Lung (tissue), 11 donors: ENCODE measurements at regions not wholly inside any gene's neighbourhood (a gene's known extent, or its start where the extent isn't known, plus 50 kb on each side); places are given as distances from the start of the nearest gene placed in this dataset.
"Not testable (repeated sequence)": the region's sequence is repeated elsewhere in the genome, so short reads cannot be mapped to it uniquely, and the experiment has no call there.

Experiments
- ATAC-seq: fragments of 200-7000 bp; cut with Tn5 transposase; one replicate; pipeline ENCODE4 v1.9.1; 2020; ENCODE audit warnings: moderate number of reproducible peaks; ENCODE audit not compliant: insufficient read depth, low FRiP score
- DNase-seq, 3 donors: peaks; one replicate each; pipeline ENCODE4 v3.0.0-alpha.2; 2013 to 2017
- H3K27ac ChIP-seq, 2 donors: one replicate each; pipeline ENCODE4 v1.5.1; 2013; ENCODE audit warnings: mild to moderate bottlenecking in 2 of 2, moderate library complexity in 2 of 2, control low read depth in 1 of 2, inconsistent platforms in 1 of 2, low read depth in 1 of 2, low read length in 1 of 2
- H3K27me3 ChIP-seq, 3 donors: one replicate each; pipeline ENCODE4 v1.5.1; 2013; ENCODE audit warnings: low read length in 2 of 3; ENCODE audit not compliant: control insufficient read depth in 3 of 3, insufficient read depth in 3 of 3
- H3K36me3 ChIP-seq, 4 donors: one replicate each; pipeline ENCODE4 v1.5.1; 2013; ENCODE audit warnings: low read length in 4 of 4, mild to moderate bottlenecking in 1 of 4, moderate library complexity in 1 of 4; ENCODE audit not compliant: control insufficient read depth in 4 of 4, insufficient read depth in 4 of 4
- H3K4me1 ChIP-seq, 5 donors: one replicate each; pipeline ENCODE4 v1.5.1; 2013; ENCODE audit warnings: low read length in 5 of 5, mild to moderate bottlenecking in 2 of 5, moderate library complexity in 1 of 5; ENCODE audit not compliant: control insufficient read depth in 5 of 5, insufficient read depth in 5 of 5
- H3K4me3 ChIP-seq: one replicate; pipeline ENCODE4 v1.5.1; 2013; ENCODE audit warnings: mild to moderate bottlenecking, control low read depth, moderate library complexity
- H3K9ac ChIP-seq, 2 donors: one replicate each; pipeline ENCODE4 v1.5.1; 2013; ENCODE audit warnings: low read length in 2 of 2, control low read depth in 1 of 2; ENCODE audit not compliant: insufficient read depth in 1 of 2
- H3K9me3 ChIP-seq, 4 donors: one replicate each; pipeline ENCODE4 v1.5.1; 2013; ENCODE audit warnings: low read length in 3 of 4, mild to moderate bottlenecking in 1 of 4, moderate library complexity in 1 of 4; ENCODE audit not compliant: control insufficient read depth in 4 of 4, insufficient read depth in 3 of 4
- CTCF ChIP-seq: IDR thresholded peaks from 2 replicates; pipeline ENCODE4 v1.5.1; 2012; ENCODE audit warnings: mild to moderate bottlenecking; ENCODE audit errors: control extremely low read depth, extremely low read depth
- whole genome bisulfite sequencing, 2 donors: extraction: QIAGEN DNeasy Blood & Tissue Kit; methylation state at CpG; one replicate each; pipeline ENCODE4 v1.1.7; 2013; 5-methylcytosine and 5-hydroxymethylcytosine counted together
- donor health status: control.
- donor health status: control.
- donor health status: Bipolar disorder and iron deficiency.
- donor health status: healthy.
- donor health status: DM: yes; HTN: yes; CAD: no.

GRCh38 chr14:39593377-39593776 is 161.1 kb upstream of the FBXO33 start:
- H3K27ac ChIP-seq, result no peak overlapping the region
- WGBS, 2 donors, result 90 to 94% methylated on average over 2 of the region's 2 CpGs

DNA sequence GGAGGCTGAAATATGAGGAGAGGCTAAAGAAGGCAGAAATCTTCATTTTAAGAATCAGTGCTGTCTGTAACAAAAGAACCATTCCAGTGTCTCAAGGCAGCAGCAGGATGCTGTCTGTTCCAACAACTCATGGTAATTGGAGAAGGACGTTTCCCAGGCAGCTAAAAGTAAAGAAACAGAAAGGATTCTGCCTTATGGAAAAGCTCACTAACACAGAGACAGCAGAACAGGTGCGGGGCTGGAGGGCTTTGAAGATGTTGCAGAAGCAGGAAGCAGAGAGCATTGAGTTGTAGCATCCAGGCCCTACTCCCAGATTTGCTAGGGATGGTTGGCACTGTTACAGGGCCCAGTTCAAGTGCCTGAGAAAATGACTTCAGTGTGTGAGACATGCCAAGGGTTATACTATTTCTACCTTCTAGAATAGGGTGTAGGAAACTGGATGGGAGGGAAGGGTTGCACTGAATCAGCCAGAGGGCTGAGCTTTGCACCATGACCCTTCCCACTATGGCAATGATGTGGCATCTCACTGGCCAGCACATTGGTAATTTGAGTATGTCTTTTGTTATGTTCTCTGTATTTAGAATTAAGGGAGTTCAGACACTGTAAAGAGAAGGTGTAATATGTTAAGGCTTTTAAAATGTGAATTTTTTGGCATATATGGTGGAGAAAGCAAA is 160.0 kb upstream of the FBXO33 start:
- no peaks in the 10 kb centered on the region for H3K36me3 ChIP-seq
- WGBS, 2 donors, result 61 to 67% methylated on average over 2 of the region's 2 CpGs
- H3K4me3 ChIP-seq, result no peak overlapping the region
- TF ChIP-seq CTCF, result no peak
- H3K27me3 ChIP-seq, result no peaks in the 10 kb centered on the region
- H3K9ac ChIP-seq, result no peak overlapping the region
- H3K9me3 ChIP-seq, result peaks cover 0 to 2% (median 0%) of the 10 kb centered on the region in 4 donors
- ATAC-seq (no peak), DNase-seq (no peak)
- no peaks in the 10 kb centered on the region for H3K4me1 ChIP-seq
- H3K27ac ChIP-seq, result no peak overlapping the region

More at GRCh38 chr14:39593377-39593776, 161.1 kb upstream of the FBXO33 start:
- H3K4me3 ChIP-seq, result no peak overlapping the region
- no peaks in the 10 kb centered on the region for H3K4me1 ChIP-seq
- no peaks in the 10 kb centered on the region for H3K36me3 ChIP-seq
- no peaks in the 10 kb centered on the region for H3K27me3 ChIP-seq
- ATAC-seq (no peak), DNase-seq (no peak)
- no peak for TF ChIP-seq CTCF
- peaks cover 0 to 2% (median 0%) of the 10 kb centered on the region in 4 donors for H3K9me3 ChIP-seq
- no peak overlapping the region for H3K9ac ChIP-seq

- not testable (repeated sequence) for DNase-seq, ATAC-seq, H3K4me3 ChIP-seq, H3K27me3 ChIP-seq, H3K4me1 ChIP-seq, H3K36me3 ChIP-seq, H3K27ac ChIP-seq, H3K9ac ChIP-seq, H3K9me3 ChIP-seq
- WGBS, 2 donors, result 95 to 96% methylated on average over 21 of the region's 21 CpGs
Observed at GRCh38 chr14:39589882-39590281, 157.6 kb upstream of the FBXO33 start.

DNA sequence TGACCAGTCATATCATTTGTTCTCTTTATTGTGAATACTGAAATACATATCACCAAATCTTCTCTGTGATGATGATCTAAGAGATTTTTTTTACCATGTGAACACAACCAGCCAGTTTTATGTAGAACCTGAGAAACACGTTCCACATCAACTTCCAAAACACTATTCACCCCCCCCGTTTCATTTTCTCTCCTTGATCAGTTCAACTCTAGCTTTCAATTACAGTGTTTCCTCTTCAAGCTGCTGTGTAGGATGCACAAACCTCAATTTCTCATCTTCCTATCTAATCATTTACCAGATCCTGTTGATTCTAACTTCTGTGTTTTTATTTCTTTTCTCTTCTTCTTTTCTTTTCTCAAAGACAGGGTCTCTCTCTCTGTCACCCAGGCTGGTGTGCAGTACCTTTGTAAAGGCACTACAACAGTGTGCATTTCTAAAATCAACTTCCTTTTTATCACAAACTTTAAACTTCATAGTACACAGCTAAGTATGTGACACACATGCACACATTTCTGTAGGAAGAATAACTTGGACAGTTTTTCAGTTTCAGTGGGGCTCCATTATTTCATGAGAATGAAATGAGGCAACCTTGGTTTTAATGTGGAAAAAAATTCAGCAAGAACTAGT is 149.9 kb upstream of the FBXO33 start:
- 22 to 37% methylated on average over 2 of the region's 2 CpGs for WGBS, 2 donors
- no peak overlapping the region for H3K9ac ChIP-seq
- H3K36me3 ChIP-seq, result no peaks in the 10 kb centered on the region
- DNase-seq, result no peak
- no peaks in the 10 kb centered on the region for H3K4me1 ChIP-seq
- no peaks in the 10 kb centered on the region for H3K27me3 ChIP-seq
- no peak for ATAC-seq
- H3K9me3 ChIP-seq, result no peaks in the 10 kb centered on the region
- no peak overlapping the region for H3K27ac ChIP-seq
- TF ChIP-seq CTCF, result no peak
- no peak overlapping the region for H3K4me3 ChIP-seq
